ENCODE measurements at regions not wholly inside any gene's neighbourhood (a gene's known extent, or its start where the extent isn't known, plus 50 kb on each side); places are given as distances from the start of the nearest gene placed in this dataset.
"Not testable (repeated sequence)": the region's sequence is repeated elsewhere in the genome, so short reads cannot be mapped to it uniquely, and the experiment has no call there.

GRCh38 chr2:207362716-207363115, 167.0 kb upstream of the CREB1 start:
- no peak for DNase-seq (ENCODE audit: low read depth, low spot score)

- no peak for DNase-seq (ENCODE audit: low read depth, low spot score)
These were observed 165.9 kb upstream of the CREB1 start for GRCh38 chr2:207363761-207364290.

GRCh38 chr2:207370646-207371045, 159.1 kb upstream of the CREB1 start:
- no peak for DNase-seq (ENCODE audit: low read depth, low spot score)

GRCh38 chr2:207371877-207372276, 157.9 kb upstream of the CREB1 start:
- DNase-seq (ENCODE audit: low read depth, low spot score) = no peak

- no peak for DNase-seq (ENCODE audit: low read depth, low spot score)
These were observed 157.3 kb upstream of the CREB1 start for GRCh38 chr2:207372483-207372882.

GRCh38 chr2:207375207-207375875, 154.4 kb upstream of the CREB1 start:
- peak; percentile 75 for DNase-seq (ENCODE audit: low read depth, low spot score)

GRCh38 chr2:207378620-207379019, 151.1 kb upstream of the CREB1 start:
- not testable (repeated sequence) for DNase-seq (ENCODE audit: low read depth, low spot score)

GRCh38 chr2:207385076-207385475, 144.7 kb upstream of the CREB1 start:
- no peak for DNase-seq (ENCODE audit: low read depth, low spot score)

GRCh38 chr2:207385903-207386302, 143.9 kb upstream of the CREB1 start:
- DNase-seq (ENCODE audit: low read depth, low spot score) = no peak

GRCh38 chr2:207387001-207387571, 142.7 kb upstream of the CREB1 start:
- no peak for DNase-seq (ENCODE audit: low read depth, low spot score)

- DNase-seq (ENCODE audit: low read depth, low spot score) = no peak
These were observed 139.3 kb upstream of the CREB1 start for GRCh38 chr2:207390302-207391095.

- DNase-seq (ENCODE audit: low read depth, low spot score) = no peak
These were observed 135.5 kb upstream of the CREB1 start for GRCh38 chr2:207394203-207394781.

GRCh38 chr2:207394812-207395534, 134.8 kb upstream of the CREB1 start:
- no peak for DNase-seq (ENCODE audit: low read depth, low spot score)

- peak; percentile 31 for DNase-seq (ENCODE audit: low read depth, low spot score)
These were observed 134.1 kb upstream of the CREB1 start for GRCh38 chr2:207395535-207396251.

GRCh38 chr2:207397917-207398655, 131.7 kb upstream of the CREB1 start:
- peak; percentile 22 for DNase-seq (ENCODE audit: low read depth, low spot score)

- no peak for DNase-seq (ENCODE audit: low read depth, low spot score)
These were observed 130.5 kb upstream of the CREB1 start for GRCh38 chr2:207399301-207399700.

- no peak for DNase-seq (ENCODE audit: low read depth, low spot score)
These were observed 128.4 kb upstream of the CREB1 start for GRCh38 chr2:207401338-207401737.

GRCh38 chr2:207403141-207403540, 126.6 kb upstream of the CREB1 start:
- DNase-seq (ENCODE audit: low read depth, low spot score) = no peak

- DNase-seq (ENCODE audit: low read depth, low spot score) = no peak
These were observed 125.8 kb upstream of the CREB1 start for GRCh38 chr2:207403950-207404349.

- DNase-seq (ENCODE audit: low read depth, low spot score) = no peak
These were observed 124.6 kb upstream of the CREB1 start for GRCh38 chr2:207405150-207405549.
